ENCODE measurements at regions not wholly inside any gene's neighbourhood (a gene's known extent, or its start where the extent isn't known, plus 50 kb on each side); places are given as distances from the start of the nearest gene placed in this dataset.

DNA sequence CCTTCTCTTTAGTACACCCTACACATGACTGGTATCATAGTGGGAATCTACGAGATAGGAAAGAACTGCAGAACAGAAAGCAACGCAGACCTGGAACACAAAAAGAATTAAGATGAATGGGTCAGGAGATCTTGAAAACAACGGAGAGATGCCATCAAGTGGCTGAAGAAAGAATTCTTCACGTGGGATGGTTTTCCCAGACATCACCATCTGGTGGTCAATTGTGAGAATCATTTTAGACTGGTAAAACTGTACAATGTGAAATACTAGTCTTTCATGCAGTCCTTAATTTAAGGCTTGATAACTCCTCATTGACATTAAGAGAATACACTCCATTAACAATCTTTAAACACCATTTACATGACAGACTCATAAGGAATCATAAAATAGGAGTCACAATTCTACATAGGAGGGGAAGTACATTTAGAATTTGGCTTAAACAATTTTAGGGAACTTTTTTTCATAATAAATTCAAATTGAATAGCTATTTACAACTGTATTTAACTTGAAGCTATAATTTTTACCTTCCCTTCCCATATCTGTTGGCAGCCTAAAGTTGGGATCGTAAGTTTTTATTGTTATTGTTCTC, 128.4 kb upstream of the TRPM3 start (continued):
- TF ChIP-seq TOX (CRISPR knock-in tag; IDR thresholded peaks at IDR 0.05; ENCODE audit: borderline replicate concordance) (no peak), TCF4 (CRISPR knock-in tag; IDR thresholded peaks at IDR 0.05; ENCODE audit: borderline replicate concordance) (no peak), ZNF8 (CRISPR knock-in tag; IDR thresholded peaks at IDR 0.05) (no peak), CSDC2 (CRISPR knock-in tag; IDR thresholded peaks at IDR 0.05) (no peak), GLIS3 (CRISPR knock-in tag; IDR thresholded peaks at IDR 0.05) (no peak), ZFP3 (CRISPR knock-in tag; IDR thresholded peaks at IDR 0.05) (no peak), ZNF565 (CRISPR knock-in tag; conservative IDR thresholded peaks at IDR 0.05; ENCODE audit: low read depth) (no peak)
- TF ChIP-seq, protein P1, sequence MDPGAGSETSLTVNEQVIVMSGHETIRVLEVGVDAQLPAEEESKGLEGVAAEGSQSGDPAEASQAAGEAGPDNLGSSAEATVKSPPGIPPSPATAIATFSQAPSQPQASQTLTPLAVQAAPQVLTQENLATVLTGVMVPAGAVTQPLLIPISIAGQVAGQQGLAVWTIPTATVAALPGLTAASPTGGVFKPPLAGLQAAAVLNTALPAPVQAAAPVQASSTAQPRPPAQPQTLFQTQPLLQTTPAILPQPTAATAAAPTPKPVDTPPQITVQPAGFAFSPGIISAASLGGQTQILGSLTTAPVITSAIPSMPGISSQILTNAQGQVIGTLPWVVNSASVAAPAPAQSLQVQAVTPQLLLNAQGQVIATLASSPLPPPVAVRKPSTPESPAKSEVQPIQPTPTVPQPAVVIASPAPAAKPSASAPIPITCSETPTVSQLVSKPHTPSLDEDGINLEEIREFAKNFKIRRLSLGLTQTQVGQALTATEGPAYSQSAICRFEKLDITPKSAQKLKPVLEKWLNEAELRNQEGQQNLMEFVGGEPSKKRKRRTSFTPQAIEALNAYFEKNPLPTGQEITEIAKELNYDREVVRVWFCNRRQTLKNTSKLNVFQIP (CRISPR knock-in tag; IDR thresholded peaks at IDR 0.05; ENCODE audit: borderline replicate concordance, low read depth), result no peak

DNA sequence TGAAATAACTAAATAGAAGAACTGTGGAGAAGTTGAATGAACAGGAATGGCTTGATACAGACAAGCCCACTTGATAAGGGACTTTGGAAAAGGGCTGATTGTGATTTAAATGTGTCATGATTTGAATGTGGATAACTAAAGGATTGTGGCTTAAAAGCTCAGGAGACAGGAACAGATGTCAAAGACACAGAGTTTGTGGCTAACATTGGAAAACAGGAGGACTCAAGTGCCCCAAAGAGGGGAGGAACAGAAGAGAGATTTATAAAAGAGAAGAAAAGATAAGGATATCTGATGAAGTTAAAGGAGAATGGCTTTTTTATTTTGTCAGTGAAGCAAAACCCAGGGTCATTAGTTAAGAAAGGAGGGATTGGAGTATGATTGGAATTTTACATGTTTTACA, 124.2 kb upstream of the TRPM3 start:
- no peak for ATAC-seq
- TF ChIP-seq BACH2 (CRISPR knock-in tag; IDR thresholded peaks at IDR 0.05; ENCODE audit: borderline replicate concordance), result no peak
- no peak for TF ChIP-seq TCF4 (CRISPR knock-in tag; IDR thresholded peaks at IDR 0.05; ENCODE audit: borderline replicate concordance)
- TF ChIP-seq, protein P2, sequence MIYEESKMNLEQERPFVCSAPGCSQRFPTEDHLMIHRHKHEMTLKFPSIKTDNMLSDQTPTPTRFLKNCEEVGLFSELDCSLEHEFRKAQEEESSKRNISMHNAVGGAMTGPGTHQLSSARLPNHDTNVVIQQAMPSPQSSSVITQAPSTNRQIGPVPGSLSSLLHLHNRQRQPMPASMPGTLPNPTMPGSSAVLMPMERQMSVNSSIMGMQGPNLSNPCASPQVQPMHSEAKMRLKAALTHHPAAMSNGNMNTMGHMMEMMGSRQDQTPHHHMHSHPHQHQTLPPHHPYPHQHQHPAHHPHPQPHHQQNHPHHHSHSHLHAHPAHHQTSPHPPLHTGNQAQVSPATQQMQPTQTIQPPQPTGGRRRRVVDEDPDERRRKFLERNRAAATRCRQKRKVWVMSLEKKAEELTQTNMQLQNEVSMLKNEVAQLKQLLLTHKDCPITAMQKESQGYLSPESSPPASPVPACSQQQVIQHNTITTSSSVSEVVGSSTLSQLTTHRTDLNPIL (CRISPR knock-in tag; IDR thresholded peaks at IDR 0.05; ENCODE audit: low read depth), result no peak

DNA sequence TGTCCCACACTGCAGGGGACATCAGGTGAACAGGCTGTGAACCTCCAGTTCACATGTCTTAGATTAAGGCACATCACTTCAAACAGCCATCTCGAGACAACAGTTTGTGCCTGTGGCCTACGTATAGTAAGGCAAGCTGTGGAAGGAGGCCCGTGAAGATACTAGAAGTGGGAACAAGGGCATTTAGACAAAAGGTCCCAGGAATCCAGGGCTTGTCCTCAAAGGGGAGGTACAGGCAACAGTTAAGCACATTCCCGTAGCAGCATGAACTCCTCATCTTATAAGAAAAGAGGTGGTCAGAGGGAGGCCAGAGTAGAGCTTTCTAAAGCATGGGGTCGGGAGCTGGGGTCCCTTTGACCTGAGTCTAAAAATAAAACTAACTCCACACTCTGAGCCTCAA, 122.5 kb upstream of the TRPM3 start:
- ATAC-seq, result no peak
- TF ChIP-seq, protein P3, sequence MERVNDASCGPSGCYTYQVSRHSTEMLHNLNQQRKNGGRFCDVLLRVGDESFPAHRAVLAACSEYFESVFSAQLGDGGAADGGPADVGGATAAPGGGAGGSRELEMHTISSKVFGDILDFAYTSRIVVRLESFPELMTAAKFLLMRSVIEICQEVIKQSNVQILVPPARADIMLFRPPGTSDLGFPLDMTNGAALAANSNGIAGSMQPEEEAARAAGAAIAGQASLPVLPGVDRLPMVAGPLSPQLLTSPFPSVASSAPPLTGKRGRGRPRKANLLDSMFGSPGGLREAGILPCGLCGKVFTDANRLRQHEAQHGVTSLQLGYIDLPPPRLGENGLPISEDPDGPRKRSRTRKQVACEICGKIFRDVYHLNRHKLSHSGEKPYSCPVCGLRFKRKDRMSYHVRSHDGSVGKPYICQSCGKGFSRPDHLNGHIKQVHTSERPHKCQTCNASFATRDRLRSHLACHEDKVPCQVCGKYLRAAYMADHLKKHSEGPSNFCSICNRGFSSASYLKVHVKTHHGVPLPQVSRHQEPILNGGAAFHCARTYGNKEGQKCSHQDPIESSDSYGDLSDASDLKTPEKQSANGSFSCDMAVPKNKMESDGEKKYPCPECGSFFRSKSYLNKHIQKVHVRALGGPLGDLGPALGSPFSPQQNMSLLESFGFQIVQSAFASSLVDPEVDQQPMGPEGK (CRISPR knock-in tag; IDR thresholded peaks at IDR 0.05; ENCODE audit: borderline replicate concordance), result no peak
- TF ChIP-seq OSR1 (CRISPR knock-in tag; IDR thresholded peaks at IDR 0.05), result no peak
- TF ChIP-seq ZNF70 (CRISPR knock-in tag; IDR thresholded peaks at IDR 0.05), result no peak
- TF ChIP-seq SNAI2 (CRISPR knock-in tag; IDR thresholded peaks at IDR 0.05), result no peak
- no peak for TF ChIP-seq ESRRG (CRISPR knock-in tag; IDR thresholded peaks at IDR 0.05)
- no peak for TF ChIP-seq TCF4 (CRISPR knock-in tag; IDR thresholded peaks at IDR 0.05; ENCODE audit: borderline replicate concordance)

DNA sequence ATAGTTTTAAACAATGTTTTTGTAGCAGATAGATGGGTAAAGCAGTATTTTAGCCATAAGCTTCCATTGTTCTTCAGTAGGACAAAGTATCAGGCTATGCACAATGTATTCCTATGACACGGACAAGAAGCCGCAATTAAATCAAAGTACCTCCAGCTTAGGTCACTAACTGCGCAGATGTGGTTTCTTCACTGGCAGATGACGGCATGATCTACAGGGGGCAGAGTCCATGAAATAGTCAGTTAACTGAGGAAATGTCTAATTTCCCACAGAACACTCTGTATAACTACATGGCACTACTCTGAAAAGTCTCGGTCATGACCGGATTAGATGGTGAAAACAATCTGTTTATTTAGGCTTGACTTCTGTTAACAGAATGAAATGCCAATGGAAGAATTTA, 120.7 kb upstream of the TRPM3 start:
- no peak for TF ChIP-seq OSR1 (CRISPR knock-in tag; IDR thresholded peaks at IDR 0.05)
- TF ChIP-seq, protein P3 (CRISPR knock-in tag; IDR thresholded peaks at IDR 0.05; ENCODE audit: borderline replicate concordance), result no peak
- TF ChIP-seq ESRRG (CRISPR knock-in tag; IDR thresholded peaks at IDR 0.05), result no peak
- TF ChIP-seq TCF4 (CRISPR knock-in tag; IDR thresholded peaks at IDR 0.05; ENCODE audit: borderline replicate concordance), result no peak
- TF ChIP-seq GLIS3 (CRISPR knock-in tag; IDR thresholded peaks at IDR 0.05), result no peak
- TF ChIP-seq TOX (CRISPR knock-in tag; IDR thresholded peaks at IDR 0.05; ENCODE audit: borderline replicate concordance), result no peak
- no peak for ATAC-seq

DNA sequence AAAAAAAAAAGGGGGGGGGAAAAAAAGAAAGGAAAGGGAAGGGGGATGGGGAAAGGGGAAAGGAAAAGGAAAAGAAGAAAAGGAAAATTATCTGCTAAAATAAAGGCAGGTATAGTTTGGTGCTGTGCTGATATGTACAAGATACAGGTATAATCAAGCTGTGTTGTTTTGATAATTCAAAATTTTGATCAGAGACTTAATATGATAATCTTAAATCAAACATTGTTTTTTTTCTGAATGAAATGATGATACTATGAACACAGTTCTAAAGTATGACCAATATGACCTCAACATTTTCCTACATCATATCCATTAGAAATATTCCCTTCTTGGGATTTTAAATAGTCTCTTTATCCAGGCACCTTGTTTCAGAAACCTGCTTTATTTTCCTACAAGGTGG, 115.6 kb upstream of the TRPM3 start:
- no peak for ATAC-seq

More for the DNA sequence above, 115.6 kb upstream of the TRPM3 start:
- TF ChIP-seq, protein P4, sequence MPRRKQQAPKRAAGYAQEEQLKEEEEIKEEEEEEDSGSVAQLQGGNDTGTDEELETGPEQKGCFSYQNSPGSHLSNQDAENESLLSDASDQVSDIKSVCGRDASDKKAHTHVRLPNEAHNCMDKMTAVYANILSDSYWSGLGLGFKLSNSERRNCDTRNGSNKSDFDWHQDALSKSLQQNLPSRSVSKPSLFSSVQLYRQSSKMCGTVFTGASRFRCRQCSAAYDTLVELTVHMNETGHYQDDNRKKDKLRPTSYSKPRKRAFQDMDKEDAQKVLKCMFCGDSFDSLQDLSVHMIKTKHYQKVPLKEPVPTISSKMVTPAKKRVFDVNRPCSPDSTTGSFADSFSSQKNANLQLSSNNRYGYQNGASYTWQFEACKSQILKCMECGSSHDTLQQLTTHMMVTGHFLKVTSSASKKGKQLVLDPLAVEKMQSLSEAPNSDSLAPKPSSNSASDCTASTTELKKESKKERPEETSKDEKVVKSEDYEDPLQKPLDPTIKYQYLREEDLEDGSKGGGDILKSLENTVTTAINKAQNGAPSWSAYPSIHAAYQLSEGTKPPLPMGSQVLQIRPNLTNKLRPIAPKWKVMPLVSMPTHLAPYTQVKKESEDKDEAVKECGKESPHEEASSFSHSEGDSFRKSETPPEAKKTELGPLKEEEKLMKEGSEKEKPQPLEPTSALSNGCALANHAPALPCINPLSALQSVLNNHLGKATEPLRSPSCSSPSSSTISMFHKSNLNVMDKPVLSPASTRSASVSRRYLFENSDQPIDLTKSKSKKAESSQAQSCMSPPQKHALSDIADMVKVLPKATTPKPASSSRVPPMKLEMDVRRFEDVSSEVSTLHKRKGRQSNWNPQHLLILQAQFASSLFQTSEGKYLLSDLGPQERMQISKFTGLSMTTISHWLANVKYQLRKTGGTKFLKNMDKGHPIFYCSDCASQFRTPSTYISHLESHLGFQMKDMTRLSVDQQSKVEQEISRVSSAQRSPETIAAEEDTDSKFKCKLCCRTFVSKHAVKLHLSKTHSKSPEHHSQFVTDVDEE (CRISPR knock-in tag; IDR thresholded peaks at IDR 0.05), result no peak
- TF ChIP-seq OSR1 (CRISPR knock-in tag; IDR thresholded peaks at IDR 0.05) (no peak), RARB (CRISPR knock-in tag; IDR thresholded peaks at IDR 0.05) (no peak), ZFP30 (CRISPR knock-in tag; IDR thresholded peaks at IDR 0.05) (no peak), ZC3H10 (CRISPR knock-in tag; IDR thresholded peaks at IDR 0.05) (no peak), ZNF565 (CRISPR knock-in tag; conservative IDR thresholded peaks at IDR 0.05; ENCODE audit: low read depth) (no peak), GLIS3 (CRISPR knock-in tag; IDR thresholded peaks at IDR 0.05) (no peak), ARNTL (CRISPR knock-in tag; IDR thresholded peaks at IDR 0.05; ENCODE audit: borderline replicate concordance, low read depth) (no peak)
- TF ChIP-seq, protein P5, sequence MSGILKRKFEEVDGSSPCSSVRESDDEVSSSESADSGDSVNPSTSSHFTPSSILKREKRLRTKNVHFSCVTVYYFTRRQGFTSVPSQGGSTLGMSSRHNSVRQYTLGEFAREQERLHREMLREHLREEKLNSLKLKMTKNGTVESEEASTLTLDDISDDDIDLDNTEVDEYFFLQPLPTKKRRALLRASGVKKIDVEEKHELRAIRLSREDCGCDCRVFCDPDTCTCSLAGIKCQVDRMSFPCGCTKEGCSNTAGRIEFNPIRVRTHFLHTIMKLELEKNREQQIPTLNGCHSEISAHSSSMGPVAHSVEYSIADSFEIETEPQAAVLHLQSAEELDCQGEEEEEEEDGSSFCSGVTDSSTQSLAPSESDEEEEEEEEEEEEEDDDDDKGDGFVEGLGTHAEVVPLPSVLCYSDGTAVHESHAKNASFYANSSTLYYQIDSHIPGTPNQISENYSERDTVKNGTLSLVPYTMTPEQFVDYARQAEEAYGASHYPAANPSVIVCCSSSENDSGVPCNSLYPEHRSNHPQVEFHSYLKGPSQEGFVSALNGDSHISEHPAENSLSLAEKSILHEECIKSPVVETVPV (CRISPR knock-in tag; IDR thresholded peaks at IDR 0.05), result no peak
